Upper lobe of left lung (tissue), 4 donors: ENCODE measurements at regions not wholly inside any gene's neighbourhood (a gene's known extent, or its start where the extent isn't known, plus 50 kb on each side); places are given as distances from the start of the nearest gene placed in this dataset.

ENCODE experiments used
- CTCF ChIP-seq, 6 experiments: fragments of 450-650 bp in 4 of 6; fragments of 200-600 bp in 2 of 6; sonication (generic) in 2 of 6; IDR thresholded peaks; one replicate each; pipeline ENCODE4 v1.5.1; 2016 to 2019; ENCODE audit warnings: antibody characterized with exemption in 6 of 6
- POLR2AphosphoS5 ChIP-seq, 2 donors: sonication (generic); formaldehyde crosslinking; IDR thresholded peaks; one replicate each; pipeline ENCODE4 v1.5.1; 2017; ENCODE audit warnings: antibody characterized with exemption in 2 of 2

- TF ChIP-seq CTCF (IDR thresholded peaks at IDR 0.05) (no peak), POLR2AphosphoS5 (IDR thresholded peaks at IDR 0.05) (no peak)
Observed at GRCh38 chr9:111744363-111744762, 50.4 kb downstream of the SHOC1 start.
